Spleen (tissue), 11 donors: ENCODE measurements at regions not wholly inside any gene's neighbourhood (a gene's known extent, or its start where the extent isn't known, plus 50 kb on each side); places are given as distances from the start of the nearest gene placed in this dataset.

Experiments used
- DNase-seq: peaks from one replicate; pipeline ENCODE4 v3.0.0-alpha.2; 2020
- H3K27ac ChIP-seq, 8 donors: fragments of 200-600 bp; sonication (generic) in 7 of 8; 1 replicate in 4 of 8; 2 replicates in 4 of 8; pipeline versions ENCODE4 v1.5.0 to v1.8.0; 2016 to 2021; ENCODE audit warnings: inconsistent platforms in 4 of 8, mild to moderate bottlenecking in 4 of 8, moderate library complexity in 1 of 8
- H3K27me3 ChIP-seq, 7 donors: fragments of 200-600 bp; sonication (generic) in 6 of 7; replicated peaks in 1 of 7; 1 replicate in 4 of 7; 2 replicates in 3 of 7; pipeline versions ENCODE4 v1.5.0 to v1.8.0; 2016 to 2021; ENCODE audit warnings: inconsistent platforms in 3 of 7, mild to moderate bottlenecking in 1 of 7
- H3K36me3 ChIP-seq, 6 donors: fragments of 200-600 bp; sonication (generic) in 5 of 6; 1 replicate in 4 of 6; 2 replicates in 2 of 6; pipeline versions ENCODE4 v1.5.0 to v1.8.0; 2016 to 2021; ENCODE audit warnings: inconsistent platforms in 2 of 6
- H3K4me1 ChIP-seq, 6 donors: fragments of 200-600 bp; sonication (generic) in 5 of 6; 1 replicate in 3 of 6; 2 replicates in 3 of 6; pipeline versions ENCODE4 v1.5.0 to v1.8.0; 2016 to 2021; ENCODE audit warnings: inconsistent platforms in 3 of 6
- H3K4me3 ChIP-seq, 8 donors: fragments of 200-600 bp; sonication (generic) in 7 of 8; 1 replicate in 4 of 8; 2 replicates in 4 of 8; pipeline versions ENCODE4 v1.5.0 to v1.8.0; 2016 to 2021; ENCODE audit warnings: inconsistent platforms in 4 of 8, mild to moderate bottlenecking in 4 of 8, moderate library complexity in 2 of 8
- H3K9me3 ChIP-seq, 8 donors: fragments of 200-600 bp; sonication (generic) in 7 of 8; 1 replicate in 4 of 8; 2 replicates in 4 of 8; pipeline versions ENCODE4 v1.5.0 to v1.8.0; 2016 to 2021; ENCODE audit warnings: inconsistent platforms in 4 of 8
- CTCF ChIP-seq, 11 experiments: fragments of 200-600 bp in 7 of 11; fragments of 450-650 bp in 4 of 11; sonication (generic) in 4 of 11; IDR thresholded peaks in 8 of 11; conservative IDR thresholded peaks in 3 of 11; 1 replicate in 7 of 11; 2 replicates in 4 of 11; pipeline versions ENCODE4 v1.4.0 to v1.8.0; 2016 to 2021; ENCODE audit warnings: antibody characterized with exemption in 11 of 11, inconsistent platforms in 4 of 11, mild to moderate bottlenecking in 1 of 11
- POLR2A ChIP-seq, 3 donors: fragments of 450-650 bp; IDR thresholded peaks; one replicate each; pipeline ENCODE4 v1.5.1; 2017; ENCODE audit warnings: antibody characterized with exemption in 3 of 3, mild to moderate bottlenecking in 1 of 3
- POLR2AphosphoS5 ChIP-seq, 3 donors: sonication (generic); formaldehyde crosslinking; IDR thresholded peaks; one replicate each; pipeline ENCODE4 v1.5.1; 2017; ENCODE audit warnings: antibody characterized with exemption in 3 of 3
- WGBS, 5 donors: extraction: QIAGEN DNeasy Blood & Tissue Kit in 3 of 5; methylation state at CpG; one replicate each; pipeline versions ENCODE4 v1.1.5 to v1.1.7; 2013 to 2018; 5-methylcytosine and 5-hydroxymethylcytosine counted together
- intact Hi-C: fragments of 100-400 bp; cut with DNase I; formaldehyde crosslinking; loops from one replicate; pipeline ENCODE4 v1.15.0; 2023; ENCODE audit warnings: low total_unique reads
- donor health status: healthy with polysubstance abuse.
- donor health status: DM: no; HTN: no; CAD: no; lungs with moderate emphysema.
- donor health status: DM: no; HTN: no; CAD: no.
- donor health status: Bipolar disorder and iron deficiency.
- donor health status: healthy.
- donor health status: DM: no; HTN: no; CAD: no.
- donor health status: DM: yes; HTN: yes; CAD: no.

- intact Hi-C loops: no loop called here
- TF ChIP-seq POLR2A (IDR thresholded peaks at IDR 0.05) (no peak), CTCF (IDR thresholded peaks at IDR 0.05 in 8 of 11, conservative IDR thresholded peaks at IDR 0.05 in 3 of 11) (no peak), POLR2AphosphoS5 (IDR thresholded peaks at IDR 0.05) (no peak)
- Histone ChIP-seq H3K27me3 (no peaks in the 10 kb centered on the region), H3K27ac (no peak overlapping the region), H3K4me1 (no peaks in the 10 kb centered on the region), H3K36me3 (no peaks in the 10 kb centered on the region), H3K4me3 (no peak overlapping the region), H3K9me3 (no peaks in the 10 kb centered on the region)
- no peak for DNase-seq
Measured at GRCh38 chr3:168544097-168544957, 448.6 kb upstream of the GOLIM4 start.

- no peaks in the 10 kb centered on the region for H3K9me3 ChIP-seq
- TF ChIP-seq POLR2A (IDR thresholded peaks at IDR 0.05) (no peak), POLR2AphosphoS5 (IDR thresholded peaks at IDR 0.05) (no peak), CTCF (IDR thresholded peaks at IDR 0.05 in 8 of 11, conservative IDR thresholded peaks at IDR 0.05 in 3 of 11) (no peak)
- no peaks in the 10 kb centered on the region for H3K4me1 ChIP-seq
- intact Hi-C loops: no loop called here
- no peak for DNase-seq
- no peaks in the 10 kb centered on the region for H3K36me3 ChIP-seq
- no peaks in the 10 kb centered on the region for H3K27me3 ChIP-seq
- no peak overlapping the region for H3K4me3 ChIP-seq
- no peak overlapping the region for H3K27ac ChIP-seq
- 23 to 68% (median 33%) methylated on average over 2 of the region's 2 CpGs for WGBS, 5 donors
Measured at GRCh38 chr3:168540726-168541125, 445.0 kb upstream of the GOLIM4 start.

GRCh38 chr3:168539909-168540308, 444.2 kb upstream of the GOLIM4 start:
- Histone ChIP-seq H3K27me3 (no peaks in the 10 kb centered on the region), H3K27ac (no peak overlapping the region), H3K9me3 (no peaks in the 10 kb centered on the region), H3K4me3 (no peak overlapping the region), H3K4me1 (no peaks in the 10 kb centered on the region), H3K36me3 (no peaks in the 10 kb centered on the region)
- WGBS, 5 donors: 83 to 95% (median 92%) methylated on average over 1 of the region's 1 CpG
- TF ChIP-seq POLR2A (IDR thresholded peaks at IDR 0.05) (no peak), POLR2AphosphoS5 (IDR thresholded peaks at IDR 0.05) (no peak), CTCF (IDR thresholded peaks at IDR 0.05 in 8 of 11, conservative IDR thresholded peaks at IDR 0.05 in 3 of 11) (no peak)
- intact Hi-C loops: no loop called here
- no peak for DNase-seq

- Histone ChIP-seq H3K9me3 (no peaks in the 10 kb centered on the region), H3K36me3 (no peaks in the 10 kb centered on the region), H3K27ac (no peak overlapping the region), H3K27me3 (no peaks in the 10 kb centered on the region), H3K4me1 (no peaks in the 10 kb centered on the region), H3K4me3 (no peak overlapping the region)
- no peak for TF ChIP-seq POLR2AphosphoS5 (IDR thresholded peaks at IDR 0.05)
- TF ChIP-seq POLR2A (IDR thresholded peaks at IDR 0.05): no peak
- TF ChIP-seq CTCF (IDR thresholded peaks at IDR 0.05 in 8 of 11, conservative IDR thresholded peaks at IDR 0.05 in 3 of 11): no peak
- DNase-seq: no peak
- intact Hi-C loops: no loop called here
- 69 to 81% (median 72%) methylated on average over 3 of the region's 3 CpGs for WGBS, 5 donors
Measured at GRCh38 chr3:168534761-168535160, 439.0 kb upstream of the GOLIM4 start.
